ENCODE measurements at regions not wholly inside any gene's neighbourhood (a gene's known extent, or its start where the extent isn't known, plus 50 kb on each side); places are given as distances from the start of the nearest gene placed in this dataset.
A peak's percentile ranks its signal among the peaks of the same experiment; 100 is the strongest.
"Not testable (repeated sequence)": the region's sequence is repeated elsewhere in the genome, so short reads cannot be mapped to it uniquely, and the experiment has no call there.

DNA sequence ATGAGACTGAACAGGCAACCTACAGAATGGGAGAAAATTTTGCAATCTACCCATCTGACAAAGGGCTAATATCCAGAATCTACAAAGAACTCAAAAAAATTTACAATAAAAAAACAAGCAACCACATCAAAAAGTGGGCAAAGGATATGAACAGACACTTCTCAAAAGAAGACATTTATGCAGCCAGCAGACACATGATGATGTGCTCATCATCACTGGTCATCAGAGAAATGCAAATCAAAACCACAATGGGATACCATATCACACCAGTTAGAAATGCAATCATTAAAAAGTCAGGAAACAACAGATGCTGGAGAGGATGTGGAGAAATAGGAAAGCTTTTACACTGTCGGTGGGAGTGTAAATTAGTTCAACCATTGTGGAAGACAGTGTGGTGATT, 51.7 kb upstream of the PAXBP1 start:
- H3K4me1 ChIP-seq, H3K9me3 ChIP-seq, H3K4me3 ChIP-seq, H3K27ac ChIP-seq, H3K27me3 ChIP-seq, ATAC-seq, H3K36me3 ChIP-seq, FAIRE-seq, DNase-seq: not testable (repeated sequence)
- 86 to 100% methylated on average over 1 of the region's 1 CpG for WGBS, 2 donors
- intact Hi-C loops (cut with DNase I), result loop anchor here in 1 of 3 donors (10.0 kb wide), 1 partner anchor 48 kb away; the partner anchor contains the start of gene PAXBP1

- H3K27me3 ChIP-seq, result no peaks in the 10 kb centered on the region
- no peak overlapping the region for H3K27ac ChIP-seq
- H3K4me3 ChIP-seq, result no peak overlapping the region
- intact Hi-C loops (cut with DNase I), result loop anchor here in 1 of 3 donors (10.0 kb wide), 1 partner anchor 50 kb away; the partner anchor contains the start of gene PAXBP1
- no peaks in the 10 kb centered on the region for H3K36me3 ChIP-seq
- H3K9me3 ChIP-seq, result no peaks in the 10 kb centered on the region
- DNase-seq (no peak), FAIRE-seq (no peak), ATAC-seq (no peak)
- 86 to 91% methylated on average over 1 of the region's 1 CpG for WGBS, 2 donors
- no peaks in the 10 kb centered on the region for H3K4me1 ChIP-seq
- TF ChIP-seq CTCF (IDR thresholded peaks at IDR 0.05), result no peak
Measured at GRCh38 chr21:32824950-32825349, 53.4 kb upstream of the PAXBP1 start.

GRCh38 chr21:32826329-32827167, 55.0 kb upstream of the PAXBP1 start:
- intact Hi-C loops (cut with DNase I), result loop anchor here in 1 of 3 donors (10.0 kb wide), 1 partner anchor 52 kb away; the partner anchor contains the start of gene PAXBP1
- FAIRE-seq, result no peak
- no peaks in the 10 kb centered on the region for H3K27me3 ChIP-seq
- peak in 3 of 4 donors; percentile 35 to 48 (median 46) for TF ChIP-seq CTCF (IDR thresholded peaks at IDR 0.05)
- ATAC-seq, result peak; percentile 63 to 98 (median 96)
- peak in 2 of 6 donors; percentile 26 to 48 for DNase-seq
- WGBS, 2 donors, result 38 to 40% methylated on average over 9 of the region's 9 CpGs
- H3K4me3 ChIP-seq, result no peak overlapping the region
- no peak overlapping the region for H3K27ac ChIP-seq
- no peaks in the 10 kb centered on the region for H3K36me3 ChIP-seq
- no peaks in the 10 kb centered on the region for H3K4me1 ChIP-seq
- no peaks in the 10 kb centered on the region for H3K9me3 ChIP-seq

DNA sequence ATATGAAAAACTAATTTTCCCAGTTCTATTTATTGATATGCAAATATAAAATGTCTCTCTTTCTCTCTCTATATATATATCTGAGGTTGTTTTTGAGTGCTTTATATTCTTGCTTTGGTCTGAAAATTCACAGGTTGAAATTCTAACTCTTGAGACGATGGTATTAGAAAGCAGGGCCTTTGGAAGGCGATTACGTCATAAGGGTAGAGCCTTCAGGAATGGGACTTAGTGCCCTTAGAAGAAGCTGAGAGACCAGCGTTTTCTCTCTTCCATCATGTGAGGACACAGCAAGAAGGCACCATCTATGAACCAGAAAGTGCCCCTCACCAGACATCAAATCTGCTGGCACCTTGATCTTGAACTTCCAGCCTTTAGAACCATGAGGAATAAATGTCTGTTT, 57.4 kb upstream of the PAXBP1 start:
- no peaks in the 10 kb centered on the region for H3K9me3 ChIP-seq
- WGBS, 2 donors, result 56 to 63% methylated on average over 4 of the region's 4 CpGs
- intact Hi-C loops (cut with DNase I), result loop anchor here in 1 of 3 donors (10.0 kb wide), 1 partner anchor 54 kb away; the partner anchor contains the start of gene PAXBP1
- H3K4me3 ChIP-seq, result no peak overlapping the region
- H3K27ac ChIP-seq, result no peak overlapping the region
- no peak for ATAC-seq
- no peaks in the 10 kb centered on the region for H3K4me1 ChIP-seq
- H3K27me3 ChIP-seq, result no peaks in the 10 kb centered on the region
- no peak for DNase-seq
- no peaks in the 10 kb centered on the region for H3K36me3 ChIP-seq
- TF ChIP-seq CTCF (IDR thresholded peaks at IDR 0.05), result no peak
- FAIRE-seq, result no peak

DNA sequence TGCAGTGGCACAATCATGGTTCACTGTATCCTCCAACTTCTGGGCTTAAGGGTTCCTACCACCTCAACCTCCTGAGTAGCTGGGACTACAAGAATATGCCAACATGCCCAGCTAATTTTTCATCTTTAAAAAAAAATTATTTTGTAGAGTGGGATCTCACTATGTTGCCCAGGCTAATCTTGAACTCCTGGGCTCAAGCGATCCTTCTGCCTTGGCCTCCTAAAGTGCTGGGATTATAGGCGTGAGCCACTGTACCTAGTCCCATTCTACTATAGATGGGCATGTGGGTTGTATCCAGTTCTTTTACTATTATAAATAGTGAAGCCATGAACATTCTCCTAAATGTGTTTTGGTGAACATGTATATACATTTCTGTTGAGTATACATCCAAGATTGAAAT, 57.9 kb upstream of the PAXBP1 start:
- DNase-seq (no peak), ATAC-seq (no peak), FAIRE-seq (no peak)
- Histone ChIP-seq H3K4me3 (no peak overlapping the region), H3K4me1 (no peaks in the 10 kb centered on the region), H3K27ac (no peak overlapping the region), H3K9me3 (no peaks in the 10 kb centered on the region), H3K27me3 (no peaks in the 10 kb centered on the region), H3K36me3 (no peaks in the 10 kb centered on the region)
- intact Hi-C loops (cut with DNase I), result loop anchor here in 1 of 3 donors (10.0 kb wide), 1 partner anchor 55 kb away; the partner anchor contains the start of gene PAXBP1
- WGBS, 2 donors, result 90 to 91% methylated on average over 2 of the region's 2 CpGs
- TF ChIP-seq CTCF (IDR thresholded peaks at IDR 0.05), result no peak

GRCh38 chr21:32831779-32832178, 60.2 kb upstream of the PAXBP1 start:
- H3K4me1 ChIP-seq; ATAC-seq; DNase-seq; H3K4me3 ChIP-seq; H3K36me3 ChIP-seq; H3K27me3 ChIP-seq; H3K27ac ChIP-seq; H3K9me3 ChIP-seq; intact Hi-C loops (cut with DNase I); FAIRE-seq: not testable (repeated sequence)
- 81 to 97% methylated on average over 10 of the region's 10 CpGs for WGBS, 2 donors
